HG03378 (cell line): ENCODE measurements at regions not wholly inside any gene's neighbourhood (a gene's known extent, or its start where the extent isn't known, plus 50 kb on each side); places are given as distances from the start of the nearest gene placed in this dataset.

Experiments
- ATAC-seq: cut with Tn5 transposase; IDR thresholded peaks from one replicate; pipeline ENCODE4 v1.9.1; 2021; ENCODE audit warnings: mild to moderate bottlenecking, moderate library complexity; ENCODE audit not compliant: unreplicated experiment

DNA sequence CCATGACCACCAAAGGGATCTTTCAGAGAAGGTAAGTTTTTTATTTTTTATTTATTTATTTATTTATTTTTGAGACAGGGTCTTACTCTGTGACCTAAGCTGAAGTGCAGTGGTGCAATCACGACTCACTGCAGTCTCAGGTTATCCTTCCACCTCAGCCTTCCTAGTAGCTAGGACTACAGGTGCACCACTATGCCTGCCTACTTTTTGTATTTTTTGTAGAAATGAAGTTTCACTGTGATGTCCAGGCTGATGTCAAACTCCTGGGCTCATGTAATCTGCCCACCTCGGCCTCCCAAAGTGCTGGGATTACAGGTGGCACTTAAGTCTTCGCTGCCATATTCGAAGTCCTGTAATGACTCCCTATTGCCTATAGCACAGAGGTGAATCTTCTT, 342.5 kb downstream of the CYRIA start:
- no peak for ATAC-seq

DNA sequence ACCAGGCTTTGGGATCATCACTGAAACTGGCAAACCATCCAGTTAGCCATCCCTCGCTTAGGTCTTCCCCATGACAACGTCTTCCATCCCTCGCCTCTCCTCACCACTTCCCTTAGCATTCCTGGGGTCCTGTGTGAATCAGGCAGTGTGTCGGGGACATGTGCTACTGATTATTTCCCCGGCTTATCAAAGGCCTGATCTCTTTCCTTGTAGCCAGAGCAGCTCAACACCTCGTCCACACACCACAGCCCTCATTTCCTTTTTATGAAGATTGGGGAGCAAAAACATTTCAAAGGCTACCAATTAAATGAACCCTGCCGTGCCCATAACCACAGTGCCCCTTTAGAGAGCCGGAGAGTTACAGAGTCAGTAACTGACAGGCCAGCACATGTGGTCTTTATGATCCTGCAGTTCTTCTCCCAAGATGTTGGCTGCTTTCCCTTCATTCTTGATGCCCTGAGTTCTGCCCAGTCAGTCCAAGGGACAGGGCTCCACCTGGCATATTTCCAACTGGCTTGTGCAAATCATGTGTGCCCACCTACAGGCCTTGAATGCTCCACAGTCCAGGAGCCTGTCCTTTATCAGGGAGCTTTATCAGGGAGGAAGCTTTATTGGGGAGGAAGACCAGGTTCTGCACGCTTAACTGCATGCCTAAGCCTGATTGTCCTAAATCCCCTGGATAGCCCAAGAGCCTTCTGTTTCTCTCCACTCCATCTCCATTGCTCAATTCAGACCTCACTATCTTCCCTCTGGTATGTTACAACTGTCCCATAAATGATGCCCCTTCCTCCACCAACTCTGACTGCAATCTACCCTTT, 343.1 kb downstream of the CYRIA start:
- ATAC-seq: no peak

DNA sequence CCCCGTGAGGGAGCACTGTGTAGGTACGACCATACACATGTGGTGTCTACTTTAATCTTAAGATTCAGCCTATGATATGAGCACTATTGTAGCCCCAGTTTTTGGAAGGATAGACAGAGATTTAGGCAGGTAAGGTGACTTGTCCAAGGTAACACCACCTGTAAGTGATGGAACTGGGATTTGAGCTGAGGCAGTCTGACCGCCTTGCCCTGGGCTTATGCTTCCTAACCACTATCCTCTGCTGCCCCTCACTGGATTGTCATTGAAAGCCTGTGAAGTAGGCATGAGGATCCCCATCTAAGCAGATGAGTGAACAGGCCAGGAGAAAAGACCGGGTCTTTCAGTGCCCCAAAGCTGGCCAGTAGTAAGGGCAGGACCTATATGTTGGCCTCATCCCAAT, 343.8 kb downstream of the CYRIA start:
- no peak for ATAC-seq

DNA sequence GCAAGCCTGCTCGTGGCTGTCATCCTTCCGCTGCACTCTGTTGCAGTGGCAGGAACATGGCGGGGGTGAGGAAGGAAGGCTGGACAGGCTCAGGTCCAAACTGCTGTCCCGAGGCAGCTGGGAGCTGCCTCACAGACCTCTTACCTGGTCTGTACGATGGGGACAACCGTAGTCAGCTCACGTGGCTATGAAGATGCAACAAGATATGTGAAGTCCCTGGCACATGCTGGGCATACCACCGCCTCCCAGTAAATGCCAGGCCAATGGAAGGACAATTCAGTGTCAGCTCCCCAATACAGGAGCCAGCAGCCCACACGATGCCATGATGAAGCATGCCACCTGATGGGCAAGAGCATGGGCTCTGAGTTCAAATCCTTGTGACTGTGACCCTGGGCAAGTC, 344.4 kb downstream of the CYRIA start:
- no peak for ATAC-seq

DNA sequence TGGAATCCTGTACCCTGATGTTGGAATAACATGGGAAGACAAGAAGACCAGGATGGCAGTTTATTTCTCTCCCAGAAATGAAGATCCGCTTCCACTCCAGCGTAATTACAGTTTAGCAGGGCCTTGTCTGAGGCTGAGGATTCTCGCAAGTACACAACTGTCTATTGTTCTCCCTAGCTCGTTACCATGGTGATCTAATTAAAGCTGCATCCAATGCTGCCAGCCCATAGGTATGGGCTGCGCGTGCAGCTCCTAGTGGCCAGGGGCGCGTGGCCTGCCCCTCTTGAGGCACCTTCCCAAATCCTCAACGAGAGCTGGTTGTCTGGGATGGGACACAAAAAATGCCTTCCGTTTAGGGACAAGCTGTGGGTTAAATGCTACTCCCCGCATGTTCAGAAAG, 344.9 kb downstream of the CYRIA start:
- ATAC-seq: no peak

DNA sequence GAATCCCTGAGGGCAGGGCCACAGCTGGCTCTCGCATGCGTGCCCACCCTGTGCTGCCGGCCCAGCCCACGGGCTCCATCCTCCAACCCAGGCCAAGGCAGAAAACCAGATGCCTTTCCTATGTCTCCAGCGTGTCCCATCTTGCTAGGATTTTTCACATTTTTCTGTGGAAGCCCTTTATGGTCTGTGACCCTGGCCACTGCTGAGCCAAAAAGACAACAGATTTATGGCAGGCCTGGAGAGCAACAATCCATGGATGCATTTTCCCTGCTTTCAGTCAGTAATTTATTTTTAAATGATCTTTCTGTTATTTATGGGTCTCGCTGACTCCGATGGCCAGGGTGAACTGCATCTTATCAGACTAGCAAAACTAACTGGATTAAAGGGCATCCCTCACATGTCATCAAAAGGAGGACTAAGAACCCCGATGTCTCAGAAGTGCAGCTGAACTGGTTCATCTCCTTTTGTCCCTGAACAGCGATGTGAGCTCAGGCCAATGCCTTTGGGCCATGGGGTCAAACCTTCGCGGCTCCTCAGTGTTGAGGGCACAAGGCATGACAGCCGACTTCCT, 346.0 kb downstream of the CYRIA start:
- no peak for ATAC-seq

DNA sequence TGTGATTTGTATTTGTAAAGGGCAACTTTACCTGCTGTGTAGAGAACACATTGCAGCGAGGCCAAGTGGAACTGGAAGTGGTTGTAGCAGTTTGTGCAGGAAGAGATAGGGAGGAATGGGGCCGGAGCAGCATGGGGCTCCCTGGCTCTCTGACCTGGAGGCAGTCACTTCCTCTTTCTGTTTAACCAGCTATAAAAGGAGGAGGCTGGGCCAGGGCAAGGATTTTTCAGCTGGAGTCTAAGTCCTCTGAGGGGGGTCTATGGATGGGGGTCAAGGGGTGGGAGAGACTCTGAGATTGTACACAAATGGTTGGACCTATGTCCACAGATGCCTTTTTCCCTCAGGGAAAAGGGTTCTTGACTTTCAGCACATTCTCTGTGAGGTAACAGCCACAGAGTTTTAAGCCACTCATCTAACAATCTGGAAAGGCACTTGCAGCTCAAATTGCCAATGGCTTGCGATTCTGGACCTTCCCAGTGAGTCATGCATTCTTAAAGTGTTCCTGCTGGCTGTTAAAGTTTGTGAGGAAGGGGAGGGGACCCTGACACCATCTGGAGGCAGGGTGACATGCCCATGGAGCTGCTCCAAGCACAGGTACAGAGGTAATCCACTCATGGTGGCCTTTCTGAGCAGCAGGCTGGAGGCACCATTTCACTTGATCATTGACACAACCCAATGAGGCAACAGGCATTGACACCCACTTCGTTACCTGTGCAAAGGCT, 347.0 kb downstream of the CYRIA start:
- ATAC-seq: no peak

DNA sequence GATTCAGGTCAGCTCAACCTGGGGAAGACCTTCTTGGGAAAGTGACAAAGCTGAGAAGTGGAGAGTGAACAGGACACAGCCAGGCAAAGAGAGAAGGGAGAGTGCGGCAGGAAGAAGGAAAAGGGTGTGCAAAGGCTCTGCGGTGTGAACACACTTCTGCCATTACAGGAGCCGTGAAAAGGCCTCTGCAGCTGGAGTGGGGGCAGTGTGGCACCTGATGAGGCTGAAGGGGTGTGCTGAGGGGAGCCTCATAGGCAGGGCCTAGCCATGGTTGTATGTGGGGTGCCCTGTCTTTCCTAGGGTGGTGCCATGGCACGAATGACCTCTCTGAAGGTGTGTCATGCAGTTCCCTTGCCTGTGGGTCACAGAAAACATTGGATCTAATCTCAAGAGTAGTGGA, 347.6 kb downstream of the CYRIA start:
- ATAC-seq: no peak

DNA sequence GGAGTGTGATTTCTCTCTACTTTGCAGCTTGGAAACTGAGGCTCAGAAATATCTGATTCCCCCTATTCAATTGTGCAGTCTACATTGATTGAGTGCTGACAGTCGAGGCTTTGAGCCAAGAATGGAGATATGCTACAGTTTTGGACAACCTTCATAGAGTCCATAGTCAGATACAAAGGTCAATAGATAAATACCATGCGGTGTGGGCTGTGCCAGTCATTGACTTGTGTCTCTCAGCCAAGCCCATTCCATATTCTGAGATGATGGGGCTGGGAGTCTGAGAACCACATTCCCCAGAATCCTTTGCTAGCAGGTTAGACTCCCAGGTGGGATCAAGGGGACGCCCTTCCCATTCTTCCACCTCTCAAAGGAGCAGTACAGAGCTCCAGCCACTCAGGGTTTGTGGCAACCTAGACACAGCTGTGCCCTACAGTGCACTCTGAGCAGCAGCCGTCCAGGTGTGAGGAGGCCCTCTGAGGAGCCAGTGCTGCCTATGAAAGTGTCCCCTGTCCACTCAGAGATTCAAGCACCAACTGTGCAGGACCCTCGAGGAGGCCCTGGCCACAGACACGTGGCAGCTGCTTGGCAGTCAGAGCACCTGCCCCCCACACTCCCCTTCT, 348.3 kb downstream of the CYRIA start:
- ATAC-seq: no peak

DNA sequence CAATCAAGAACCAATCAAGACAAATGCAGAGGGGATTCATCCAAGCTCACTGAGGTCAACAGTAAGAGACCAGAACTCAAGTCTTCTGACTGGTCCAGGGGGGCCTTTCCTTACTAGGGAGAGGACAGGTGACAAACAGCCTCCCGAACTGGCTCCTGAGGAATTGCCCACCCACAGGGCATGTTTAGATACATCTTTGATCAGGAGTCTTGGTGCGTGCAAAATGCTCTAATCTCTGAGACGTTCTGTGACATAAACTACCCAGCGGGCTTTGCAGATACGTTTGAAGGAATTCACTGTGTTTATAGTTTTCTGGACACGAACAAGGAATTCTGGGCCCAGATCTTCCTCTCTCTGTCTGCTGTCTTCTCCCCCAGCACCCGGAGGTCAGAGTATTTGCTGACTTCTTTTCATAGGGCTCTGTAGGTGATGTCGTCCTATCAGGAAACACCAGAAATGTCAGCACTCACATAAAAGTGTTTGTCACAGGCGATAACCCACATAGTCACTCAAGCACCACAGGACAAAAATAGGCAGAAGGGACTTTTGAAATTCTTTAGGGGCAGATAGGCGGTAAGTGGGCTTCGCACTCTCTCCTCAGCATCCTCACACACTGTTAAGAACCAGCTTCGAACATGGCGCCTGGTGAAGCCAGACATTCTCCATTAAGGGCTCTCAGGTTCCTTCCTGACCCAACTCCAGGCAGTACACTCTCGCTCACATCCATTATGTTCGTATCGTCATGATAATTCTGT, 349.0 kb downstream of the CYRIA start:
- no peak for ATAC-seq

DNA sequence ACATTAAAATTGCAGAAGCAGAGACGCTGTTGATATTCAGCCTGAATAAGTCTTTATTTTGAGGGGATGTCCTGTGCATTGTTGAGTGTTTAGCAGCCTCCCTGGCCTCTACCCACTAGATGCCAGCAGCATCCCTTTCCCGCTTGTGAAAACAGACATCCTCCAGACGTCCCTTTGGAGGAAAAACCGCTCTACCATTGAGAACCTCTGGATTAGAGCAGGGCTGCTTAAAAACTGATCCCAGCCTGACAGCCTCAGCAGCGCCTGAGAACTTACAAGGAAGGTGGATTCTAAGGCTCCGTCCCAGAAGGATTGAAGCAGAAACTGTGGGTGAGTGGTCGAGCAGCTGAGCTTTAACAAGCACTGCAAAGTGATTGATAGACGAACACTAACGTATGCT, 349.7 kb downstream of the CYRIA start:
- no peak for ATAC-seq

DNA sequence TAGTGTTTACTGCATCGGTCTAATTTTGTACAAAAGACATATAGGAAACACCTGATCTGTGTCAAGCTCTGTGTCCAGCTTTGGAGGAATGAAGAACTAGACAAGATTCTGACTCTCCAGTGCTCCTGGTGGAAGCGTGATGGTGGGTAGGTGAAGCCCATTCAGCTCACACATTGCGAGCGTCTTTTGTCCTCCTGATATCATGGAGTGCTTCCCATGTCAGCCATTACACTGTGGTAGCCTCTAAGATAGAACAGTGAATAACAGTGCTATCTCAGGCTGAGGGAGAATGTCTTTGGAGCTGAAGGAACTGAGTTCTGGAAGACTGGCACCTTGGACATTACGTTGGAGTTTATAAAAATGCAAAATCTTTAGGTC, 350.2 kb downstream of the CYRIA start:
- no peak for ATAC-seq

DNA sequence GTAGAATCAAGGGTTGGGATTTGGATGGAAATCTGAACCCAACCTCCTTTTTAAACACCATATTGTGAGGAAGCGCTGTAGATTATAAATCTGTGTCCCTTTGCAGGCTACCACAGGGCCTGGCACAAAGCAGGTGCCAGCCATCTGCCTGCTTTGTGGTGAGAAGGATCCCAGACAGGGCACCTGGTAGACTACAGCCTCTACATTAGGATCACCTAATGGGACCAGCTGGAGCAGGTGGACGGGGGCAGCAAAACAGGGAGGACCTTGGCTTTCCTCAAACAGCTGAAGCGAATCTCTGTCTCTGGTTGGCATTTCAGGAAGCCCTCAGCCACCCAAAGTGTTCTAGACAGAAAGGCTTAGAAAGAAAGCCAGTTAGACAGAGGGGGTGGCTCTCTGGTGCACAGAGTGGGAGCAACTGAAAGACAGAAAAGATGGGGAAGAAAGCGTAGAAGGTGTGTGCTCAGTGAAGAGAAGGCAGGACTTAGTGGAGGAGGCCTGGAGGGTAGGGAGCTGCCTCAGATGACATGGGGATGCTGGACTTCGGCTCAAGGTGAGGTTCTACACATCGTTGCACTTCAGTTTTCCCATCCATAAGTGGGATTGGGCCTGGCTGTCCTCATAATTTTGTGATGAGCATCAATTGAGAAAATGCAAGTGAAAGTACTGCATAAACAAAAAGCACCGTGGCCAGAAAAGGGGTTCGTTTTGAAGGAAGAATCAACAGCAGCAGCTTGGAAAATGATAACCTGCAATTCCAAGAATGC, 350.8 kb downstream of the CYRIA start:
- no peak for ATAC-seq

DNA sequence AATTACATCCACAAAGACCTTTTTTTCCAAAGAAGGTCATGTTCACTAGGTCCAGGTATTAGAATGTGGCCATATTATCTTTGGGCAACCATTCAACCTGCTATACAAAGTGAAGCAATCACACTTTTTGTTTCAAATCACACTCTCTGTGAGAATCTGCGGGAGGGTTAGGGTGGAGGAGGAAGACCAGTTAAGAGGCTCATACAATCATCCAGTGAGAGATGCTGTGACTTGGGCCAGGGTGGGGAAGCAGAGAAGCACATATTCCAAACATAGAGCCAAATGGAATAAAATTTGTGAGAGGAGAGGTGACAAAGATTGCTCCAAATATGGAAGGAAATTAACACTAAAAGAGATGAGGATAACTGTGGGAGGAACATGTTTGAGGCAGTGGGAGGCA, 351.6 kb downstream of the CYRIA start:
- ATAC-seq: no peak

DNA sequence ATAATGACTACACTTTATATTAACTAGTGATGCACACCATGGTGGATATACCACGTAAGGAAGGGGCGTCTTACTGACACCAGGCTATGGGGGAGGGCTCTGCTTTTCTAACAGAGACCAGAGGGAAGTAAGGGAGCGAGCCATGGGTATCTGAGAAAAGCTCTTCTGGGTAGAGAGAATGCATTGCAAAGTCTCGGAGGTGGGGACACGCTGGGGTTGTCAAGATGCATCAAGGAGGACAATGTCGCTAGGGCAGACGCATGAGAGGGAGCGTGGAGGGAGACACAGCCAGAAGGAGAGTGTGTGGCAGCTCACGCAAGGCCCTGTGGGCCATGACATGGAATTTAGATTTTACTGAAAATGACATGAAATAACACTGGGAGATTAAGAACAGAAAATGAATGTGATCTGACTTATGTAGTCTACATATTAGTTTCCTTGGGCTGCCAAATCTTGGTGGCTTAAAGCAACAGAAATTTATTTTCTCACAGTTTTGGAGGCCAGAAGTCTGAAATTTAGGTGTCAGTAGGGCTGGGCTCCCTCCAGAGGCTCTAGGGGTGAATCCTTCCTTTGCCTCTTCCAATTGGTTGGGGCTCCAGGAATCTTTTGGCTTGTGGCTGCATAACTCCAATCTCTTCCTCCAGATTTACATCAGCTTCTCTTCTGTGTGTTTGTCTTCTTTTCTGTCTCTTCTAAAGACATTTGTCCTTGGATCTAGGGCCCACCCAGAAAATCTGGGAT, 352.2 kb downstream of the CYRIA start:
- ATAC-seq: no peak

DNA sequence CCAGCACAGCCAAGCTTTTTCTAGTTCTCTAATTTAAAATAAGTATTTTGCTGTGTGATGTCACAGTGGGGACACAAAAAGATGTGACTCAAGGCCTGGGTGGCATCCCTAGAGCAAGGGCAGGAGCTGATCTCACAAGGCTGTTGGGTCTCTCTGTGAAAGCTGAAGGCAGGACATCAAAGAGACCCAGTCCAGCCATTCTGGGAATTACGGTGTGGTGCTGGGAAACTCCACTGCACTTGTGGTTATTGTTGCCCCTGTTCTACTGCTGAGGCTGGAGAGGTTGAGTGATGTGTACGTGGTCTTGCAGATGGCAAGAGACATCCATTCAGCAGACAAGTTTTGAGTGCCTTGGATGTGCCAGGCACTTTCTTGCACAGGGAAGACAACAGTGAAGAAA, 352.9 kb downstream of the CYRIA start:
- ATAC-seq: no peak

DNA sequence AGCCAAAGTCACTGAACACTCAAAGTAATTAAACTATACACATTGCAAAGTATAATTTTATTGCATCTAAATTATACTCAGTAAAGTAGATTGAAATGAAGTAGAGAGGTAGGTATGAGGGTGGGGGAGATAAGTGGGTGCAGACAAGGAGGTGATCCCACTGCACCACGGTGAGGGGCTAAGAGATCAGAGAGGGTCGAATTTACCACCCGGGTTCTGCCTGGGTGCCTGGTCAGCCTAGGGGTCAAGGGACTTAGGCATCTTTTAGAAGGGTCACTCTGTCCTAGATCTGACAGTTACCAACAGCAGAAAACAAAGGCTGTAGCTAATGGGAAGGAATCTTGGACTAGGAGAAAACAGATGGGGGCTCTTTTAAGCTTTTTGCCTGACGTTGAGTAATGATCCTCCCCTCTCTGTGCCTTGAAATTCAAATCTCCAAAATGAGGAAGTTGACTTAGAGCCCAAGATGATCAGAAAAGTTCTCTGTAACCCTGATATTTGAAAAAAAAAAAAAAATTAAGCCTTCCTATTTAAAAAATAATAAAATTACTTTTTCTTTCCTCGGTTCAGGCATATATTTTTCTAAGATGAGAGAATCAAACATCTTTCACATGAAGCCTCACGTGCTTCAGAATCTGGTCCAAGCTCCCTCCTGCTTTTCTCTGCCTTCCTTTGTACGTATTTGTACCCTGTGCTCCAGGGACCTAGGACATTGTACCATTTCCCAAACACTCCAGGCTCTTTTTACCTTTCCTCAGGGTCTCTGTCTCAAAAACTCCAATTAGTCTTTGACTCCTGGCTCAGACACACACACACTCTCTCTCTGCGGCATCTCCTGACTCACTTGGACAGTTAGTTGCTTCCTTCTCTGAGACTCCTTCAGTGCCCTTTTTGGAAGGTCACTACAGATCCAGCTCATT, 353.9 kb downstream of the CYRIA start:
- no peak for ATAC-seq

DNA sequence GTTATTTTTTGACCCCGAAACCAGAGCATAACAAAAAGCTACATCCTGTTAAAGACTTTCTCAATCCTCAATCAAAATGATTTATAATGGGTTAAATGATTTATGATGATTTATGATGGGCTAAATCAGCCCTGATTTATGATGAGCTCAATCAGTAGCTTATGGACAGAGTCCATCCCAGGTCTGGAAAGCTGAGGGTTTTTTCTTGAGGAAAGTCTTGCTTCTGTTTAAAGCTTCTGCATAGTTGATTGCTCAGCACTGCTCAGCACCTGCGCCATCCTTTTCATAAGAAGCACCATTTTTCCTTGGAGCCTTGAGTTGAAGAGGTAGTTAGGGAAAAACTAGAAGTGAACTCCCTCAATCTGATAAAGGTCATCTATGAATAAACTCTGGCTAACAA, 356.8 kb downstream of the CYRIA start:
- no peak for ATAC-seq
